HepG2 (cell line): ENCODE measurements at regions not wholly inside any gene's neighbourhood (a gene's known extent, or its start where the extent isn't known, plus 50 kb on each side); places are given as distances from the start of the nearest gene placed in this dataset.
A peak's percentile ranks its signal among the peaks of the same experiment; 100 is the strongest.

Experiments
- ATAC-seq: fragments of 200-7000 bp; cut with Tn5 transposase; 3 replicates; pipeline ENCODE4 v1.9.1; 2020; ENCODE audit warnings: mild to moderate bottlenecking, moderate library complexity
- BruUV-seq: library from RNA; stranded (reverse); fragments of 400-500 nt; replicated peaks from 2 replicates; lab custom pipeline; 2021; lab: Mats Ljungman, UMichigan
- CTCF ChIA-PET: fragments of 300-600 bp; formaldehyde crosslinking; extraction: SDS; loops from one replicate; lab custom pipeline; 2021; ENCODE audit warnings: low total read pairs, inconsistent platforms, low intra/inter-chr PET ratio; lab: Yijun Ruan, JAX
- POLR2A ChIA-PET: fragments of 350-600 bp; sonication (Branson Sonifier 250); formaldehyde crosslinking; loops from one replicate; lab custom pipeline; 2020; ENCODE audit warnings: antibody characterized with exemption, inconsistent platforms; lab: Yijun Ruan, JAX
- DNase-seq: peaks from one replicate; pipeline ENCODE4 v3.0.0-alpha.2; 2015; ENCODE audit warnings: low spot score
- FAIRE-seq: peaks from 3 replicates; lab custom pipeline; 2011; peaks lifted over from hg19 to GRCh38; lab: Jason Lieb, UNC
- H2AFZ ChIP-seq: one replicate; pipeline ENCODE4 v1.6.1; 2011; ENCODE audit warnings: low read length, inconsistent platforms
- H3K27ac ChIP-seq: fragments of 300-600 bp; 3 replicates; pipeline ENCODE4 v1.8.0; 2011; ENCODE audit warnings: mixed run types, mild to moderate bottlenecking, mixed read lengths, low read length, inconsistent platforms; ENCODE audit not compliant: insufficient read depth; ENCODE audit errors: extremely low read length
- H3K27me3 ChIP-seq, 2 experiments: fragments of 200-600 bp in 1 of 2; 2 replicates in 1 of 2; 3 replicates in 1 of 2; pipeline versions ENCODE4 v1.6.0 to v1.8.0; 2011; ENCODE audit warnings: low read length in 2 of 2, mild to moderate bottlenecking in 2 of 2, moderate library complexity in 2 of 2, inconsistent platforms in 1 of 2; ENCODE audit not compliant: insufficient read depth in 2 of 2, control insufficient read depth in 1 of 2
- H3K36me3 ChIP-seq, 2 experiments: fragments of 200-600 bp in 1 of 2; replicated peaks in 1 of 2; 2 replicates in 1 of 2; 3 replicates in 1 of 2; pipeline versions ENCODE4 v1.5.1 to v1.8.0; 2011; ENCODE audit warnings: low read length in 2 of 2, inconsistent platforms in 1 of 2; ENCODE audit not compliant: insufficient read depth in 2 of 2, control insufficient read depth in 1 of 2
- H3K4me1 ChIP-seq: 2 replicates; pipeline ENCODE4 v1.5.1; 2012; ENCODE audit warnings: low read length, inconsistent platforms; ENCODE audit not compliant: insufficient read depth
- H3K4me2 ChIP-seq: 2 replicates; pipeline ENCODE4 v1.6.0; 2011; ENCODE audit warnings: low read depth, low read length, inconsistent platforms
- H3K4me3 ChIP-seq, 3 experiments: fragments of 200-600 bp in 1 of 3; sonication (generic), shearing (Covaris generic) in 1 of 3; replicated peaks in 1 of 3; 2 replicates each; pipeline ENCODE4 v1.5.1; 2011 to 2016; ENCODE audit warnings: low read length in 3 of 3, inconsistent platforms in 2 of 3, low read depth in 2 of 3, mild to moderate bottlenecking in 2 of 3, control low read depth in 1 of 3, mixed read lengths in 1 of 3; ENCODE audit not compliant: insufficient read depth in 1 of 3
- H3K79me2 ChIP-seq: one replicate; pipeline ENCODE4 v1.6.1; 2011; ENCODE audit warnings: low read length, inconsistent platforms; ENCODE audit not compliant: insufficient read depth
- H3K9ac ChIP-seq: 2 replicates; pipeline ENCODE4 v1.6.0; 2011; ENCODE audit warnings: mild to moderate bottlenecking, low read depth, low read length, inconsistent platforms; ENCODE audit not compliant: insufficient read depth
- H3K9me3 ChIP-seq: 2 replicates; pipeline ENCODE4 v1.5.1; 2012; ENCODE audit warnings: mild to moderate bottlenecking, low read length
- H4K20me1 ChIP-seq: 2 replicates; pipeline ENCODE4 v1.6.0; 2011; ENCODE audit warnings: inconsistent platforms, mild to moderate bottlenecking, low read length, moderate library complexity; ENCODE audit not compliant: insufficient read depth
- ATF2 ChIP-seq: sonication (generic); formaldehyde crosslinking; IDR thresholded peaks from 2 replicates; pipeline ENCODE4 v1.4.0; 2020; ENCODE audit warnings: missing genetic modification reagents
- EP300 ChIP-seq, 3 experiments: sonication (generic) in 1 of 3; formaldehyde crosslinking in 1 of 3; IDR thresholded peaks; 2 replicates each; pipeline versions ENCODE4 v1.5.1 to v1.6.1; 2011 to 2020; ENCODE audit warnings: low read depth in 2 of 3, low read length in 2 of 3, borderline replicate concordance in 1 of 3, improper control_type of control experiment in 1 of 3, mild to moderate bottlenecking in 1 of 3, missing genetic modification reagents in 1 of 3, moderate library complexity in 1 of 3
- FIP1L1 ChIP-seq: fragments of 200-400 bp; formaldehyde crosslinking; IDR thresholded peaks from 2 replicates; pipeline ENCODE4 v1.6.1; 2018; ENCODE audit warnings: low read depth, mild to moderate bottlenecking, low read length, moderate library complexity, borderline replicate concordance; ENCODE audit not compliant: insufficient read depth
- FOSL2 ChIP-seq: sonication (generic); formaldehyde crosslinking; IDR thresholded peaks from 2 replicates; pipeline ENCODE4 v1.4.0; 2020; ENCODE audit warnings: missing genetic modification reagents
- GATAD2A ChIP-seq: IDR thresholded peaks from 2 replicates; pipeline ENCODE4 v1.6.1; 2016
- GFI1 ChIP-seq: sonication (generic); formaldehyde crosslinking; IDR thresholded peaks from 2 replicates; pipeline ENCODE4 v1.5.0; 2020; ENCODE audit warnings: missing genetic modification reagents, mild to moderate bottlenecking, borderline replicate concordance
- GTF3A ChIP-seq: sonication (generic); formaldehyde crosslinking; conservative IDR thresholded peaks from 2 replicates; pipeline ENCODE4 v1.4.0; 2020; ENCODE audit warnings: mild to moderate bottlenecking, missing genetic modification reagents
- HDAC6 ChIP-seq: fragments of 200-600 bp; sonication (generic); IDR thresholded peaks from 2 replicates; pipeline ENCODE4 v1.7.0; 2017; ENCODE audit warnings: mild to moderate bottlenecking, antibody characterized with exemption, low read length, low read depth
- IRF1 ChIP-seq: sonication (generic); formaldehyde crosslinking; IDR thresholded peaks from 2 replicates; pipeline ENCODE4 v1.4.0; 2020; ENCODE audit warnings: low read depth, mild to moderate bottlenecking, missing genetic modification reagents
- MAFF ChIP-seq: IDR thresholded peaks from 2 replicates; pipeline ENCODE4 v1.6.1; 2011; ENCODE audit warnings: low read depth, low read length, improper control_type of control experiment
- MAFK ChIP-seq, 2 experiments: IDR thresholded peaks in 1 of 2; conservative IDR thresholded peaks in 1 of 2; 2 replicates each; pipeline ENCODE4 v1.6.1; 2011; ENCODE audit warnings: improper control_type of control experiment in 2 of 2, low read length in 2 of 2
- NFE2 ChIP-seq: sonication (generic); formaldehyde crosslinking; IDR thresholded peaks from 2 replicates; pipeline ENCODE4 v1.4.0; 2020; ENCODE audit warnings: missing genetic modification reagents
- NFE2L2 ChIP-seq: fragments of 150-350 bp; IDR thresholded peaks from 2 replicates; pipeline ENCODE4 v1.6.1; 2014; ENCODE audit warnings: low read length
- TCF7 ChIP-seq: sonication (generic); IDR thresholded peaks from 2 replicates; pipeline ENCODE4 v1.6.1; 2016; ENCODE audit warnings: antibody characterized with exemption, low read depth
- ZNF687 ChIP-seq: sonication (generic); formaldehyde crosslinking; IDR thresholded peaks from 2 replicates; pipeline ENCODE4 v1.5.1; 2020; ENCODE audit warnings: mild to moderate bottlenecking, missing genetic modification reagents, moderate library complexity
- ZSCAN30 ChIP-seq: sonication (generic); formaldehyde crosslinking; IDR thresholded peaks from 2 replicates; pipeline ENCODE4 v1.5.0; 2020; ENCODE audit warnings: mild to moderate bottlenecking, missing genetic modification reagents
- WGBS: methylation state at CpG from one replicate; pipeline ENCODE4 v1.1.6; 2017; ENCODE audit warnings: low lambda C conversion rate; 5-methylcytosine and 5-hydroxymethylcytosine counted together
- in situ Hi-C: cut with HindIII; loops from 2 replicates; pipeline ENCODE4 v1.10.0; 2017; ENCODE audit warnings: low pct_unique_long_range_greater_than_20kb; ENCODE audit not compliant: extremely low pct_ligation_motif_present
- intact Hi-C: fragments of 100-400 bp; cut with micrococcal nuclease; formaldehyde crosslinking; loops from one replicate; pipeline ENCODE4 v1.10.0; 2022; ENCODE audit not compliant: unreplicated experiment

- no peak for TF ChIP-seq GFI1 (CRISPR knock-in tag)
These were observed 117.9 kb upstream of the TMPO start (continued) for GRCh38 chr12:98397323-98398105.

DNA sequence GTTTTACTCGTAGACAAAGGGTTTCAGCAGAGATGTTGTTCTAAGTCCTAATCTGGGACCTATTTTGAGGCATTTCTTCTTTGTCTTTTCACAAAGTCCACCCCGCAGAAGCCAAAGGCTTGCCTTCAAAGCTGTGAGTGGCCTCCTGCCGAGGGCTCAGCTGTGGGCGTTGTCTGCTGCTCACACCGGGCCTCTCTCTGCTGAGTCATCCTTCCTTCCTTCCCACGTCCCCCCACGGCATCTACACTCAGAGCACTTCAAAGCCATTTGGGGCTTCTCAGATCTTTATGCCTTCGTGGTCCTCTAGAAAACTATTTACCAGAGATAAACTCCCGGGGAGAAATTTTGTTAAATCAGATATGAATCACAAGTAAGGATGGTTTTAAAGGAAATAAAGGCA, 115.9 kb upstream of the TMPO start:
- intact Hi-C loops (no loop called here), in situ Hi-C loops (loop anchor here (25.0 kb wide), 2 partner anchors 1262 to 1412 kb away; no protein-coding TSS in a partner anchor)
- H3K9ac ChIP-seq = no peak overlapping the region
- no peaks in the 10 kb centered on the region for H3K79me2 ChIP-seq
- H3K27me3 ChIP-seq = no peaks in the 10 kb centered on the region
- no peak overlapping the region for H2AFZ ChIP-seq
- POLR2A ChIA-PET = no interaction called here
- CTCF ChIA-PET = no interaction called here
- FAIRE-seq (no peak), ATAC-seq (peak; percentile 54), DNase-seq (peak; percentile 43)
- H3K4me3 ChIP-seq = no peak overlapping the region
- BruUV-seq = no TSS peak
- H3K27ac ChIP-seq = no peak overlapping the region
- WGBS = 5% methylated on average over 9 of the region's 9 CpGs
- no peaks in the 10 kb centered on the region for H4K20me1 ChIP-seq
- peak overlapping the region; percentile 49 for H3K4me2 ChIP-seq
- no peaks in the 10 kb centered on the region for H3K9me3 ChIP-seq
- H3K36me3 ChIP-seq = no peaks in the 10 kb centered on the region
- peaks cover 34% of the 10 kb centered on the region for H3K4me1 ChIP-seq
- TF ChIP-seq NFE2 (CRISPR knock-in tag) (peak; percentile 68; the same call in 1 of the 2 replicates), HDAC6 (no peak), EP300 (IDR thresholded peaks at IDR 0.05; ENCODE audit: low read depth in 2 of 2, low read length in 2 of 2) (peak in 1 of 2 experiments; percentile 23; a peak in 1 of 4 replicates), EP300 (CRISPR knock-in tag; IDR thresholded peaks at IDR 0.05; ENCODE audit: borderline replicate concordance) (no peak; the same call in 1 of the 2 replicates), ZSCAN30 (CRISPR knock-in tag) (no peak), FOSL2 (peak; percentile 87), IRF1 (no peak), TCF7 (peak; percentile 60; the same call in 1 of the 2 replicates), GATAD2A (CRISPR knock-in tag) (0 out of 2 replicates have a peak, but pooled peaks have one; percentile 12), MAFF (peak; percentile 53; the same call in 1 of the 2 replicates), GTF3A (no peak), NFE2L2 (peak; percentile 89), ATF2 (CRISPR knock-in tag) (no peak), MAFK (conservative IDR thresholded peaks at IDR 0.05 in 1 of 2, IDR thresholded peaks at IDR 0.05 in 1 of 2; ENCODE audit: low read length in 2 of 2) (peak; percentile 43 to 51; a peak in 2 of 4 replicates), ZNF687 (0 out of 2 replicates have a peak, but pooled peaks have one; percentile 15), FIP1L1 (no peak)
